GM12878 (cell line): ENCODE measurements at regions not wholly inside any gene's neighbourhood (a gene's known extent, or its start where the extent isn't known, plus 50 kb on each side); places are given as distances from the start of the nearest gene placed in this dataset.

Experiments
- ATAC-seq: fragments of 200-7000 bp; cut with Tn5 transposase; 3 replicates; pipeline ENCODE4 v1.9.1; 2020; ENCODE audit warnings: mild to moderate bottlenecking, moderate library complexity
- BruUV-seq: library from RNA; stranded (reverse); fragments of 400-500 nt; replicated peaks from 2 replicates; lab custom pipeline; 2021; lab: Mats Ljungman, UMichigan
- CTCF ChIA-PET: fragments of 300-600 bp; sonication (Branson Sonifier 250); formaldehyde crosslinking; extraction: SDS; loops from one replicate; lab custom pipeline; 2021; ENCODE audit warnings: inconsistent platforms; lab: Yijun Ruan, JAX
- POLR2A ChIA-PET: fragments of 350-600 bp; formaldehyde crosslinking; extraction: SDS; loops from one replicate; lab custom pipeline; 2021; ENCODE audit warnings: inconsistent platforms; lab: Charles Lee
- RAD21 ChIA-PET: fragments of 300-600 bp; sonication (Branson Sonifier 250); formaldehyde crosslinking; loops from one replicate; lab custom pipeline; 2023; ENCODE audit warnings: antibody characterized with exemption; ENCODE audit not compliant: unreplicated experiment; lab: Charles Lee
- SMC1A ChIA-PET: fragments of 300-600 bp; sonication (Branson Sonifier 250); formaldehyde crosslinking; loops from one replicate; lab custom pipeline; 2023; ENCODE audit not compliant: unreplicated experiment, uncharacterized antibody; lab: Charles Lee
- DNase-seq: peaks from one replicate; pipeline ENCODE4 v3.0.0-alpha.2; 2011; ENCODE audit warnings: low read depth, low spot score
- FAIRE-seq: peaks from 3 replicates; lab custom pipeline; 2011; peaks lifted over from hg19 to GRCh38; lab: Jason Lieb, UNC
- H2AFZ ChIP-seq: 2 replicates; pipeline ENCODE4 v1.6.0; 2011; ENCODE audit warnings: low read depth, low read length, control low read depth; ENCODE audit not compliant: control insufficient read depth
- H3K27ac ChIP-seq: 2 replicates; pipeline ENCODE4 v1.5.1; 2011; ENCODE audit warnings: control low read depth; ENCODE audit not compliant: control insufficient read depth, insufficient read depth
- H3K27me3 ChIP-seq, 2 experiments: replicated peaks in 1 of 2; 2 replicates each; pipeline versions ENCODE4 v1.6.0 to v1.6.1; 2011; ENCODE audit warnings: low read length in 1 of 2; ENCODE audit not compliant: control insufficient read depth in 2 of 2, insufficient read depth in 2 of 2
- H3K36me3 ChIP-seq, 2 experiments: 2 replicates each; pipeline ENCODE4 v1.5.1; 2011; ENCODE audit warnings: low read length in 1 of 2; ENCODE audit not compliant: control insufficient read depth in 2 of 2, insufficient read depth in 2 of 2
- H3K4me1 ChIP-seq: 2 replicates; pipeline ENCODE4 v1.6.1; 2011; ENCODE audit warnings: mild to moderate bottlenecking, low read length, moderate library complexity, mixed read lengths; ENCODE audit not compliant: control insufficient read depth, insufficient read depth
- H3K4me2 ChIP-seq: 2 replicates; pipeline ENCODE4 v1.6.0; 2011; ENCODE audit warnings: control low read depth; ENCODE audit not compliant: control insufficient read depth, insufficient read depth
- H3K4me3 ChIP-seq: fragments of 200-600 bp; sonication (generic); 2 replicates; pipeline ENCODE4 v1.5.1; 2016
- H3K79me2 ChIP-seq: 2 replicates; pipeline ENCODE4 v1.6.0; 2011; ENCODE audit warnings: low read length; ENCODE audit not compliant: control insufficient read depth, insufficient read depth
- H3K9ac ChIP-seq: 2 replicates; pipeline ENCODE4 v1.8.0; 2011; ENCODE audit warnings: low read length, control low read depth, mixed read lengths; ENCODE audit not compliant: control insufficient read depth, insufficient read depth
- H3K9me3 ChIP-seq: replicated peaks from 3 replicates; pipeline ENCODE4 v1.5.1; 2011; ENCODE audit warnings: mild to moderate bottlenecking, low read length; ENCODE audit not compliant: control insufficient read depth, insufficient read depth
- H4K20me1 ChIP-seq: 2 replicates; pipeline ENCODE4 v1.6.0; 2011; ENCODE audit not compliant: control insufficient read depth, insufficient read depth
- CBX5 ChIP-seq: sonication (generic); IDR thresholded peaks from 2 replicates; pipeline ENCODE4 v1.6.1; 2016; ENCODE audit warnings: low read depth, moderate library complexity, mild to moderate bottlenecking, inconsistent platforms
- FOXK2 ChIP-seq: fragments of 450-650 bp; IDR thresholded peaks from 2 replicates; pipeline ENCODE4 v1.6.1; 2017; ENCODE audit warnings: mild to moderate bottlenecking, moderate library complexity
- HCFC1 ChIP-seq: fragments of 150-350 bp; IDR thresholded peaks from 2 replicates; pipeline ENCODE4 v1.6.1; 2014; ENCODE audit warnings: low read length
- NFYA ChIP-seq: IDR thresholded peaks from 2 replicates; pipeline ENCODE4 v1.6.1; 2011; ENCODE audit warnings: low read depth, mild to moderate bottlenecking, low read length, improper control_type of control experiment, borderline replicate concordance
- PML ChIP-seq: IDR thresholded peaks from 2 replicates; pipeline ENCODE4 v1.6.1; 2012; ENCODE audit warnings: low read length, inconsistent platforms
- SMARCA5 ChIP-seq: fragments of 450-650 bp; IDR thresholded peaks from 2 replicates; pipeline ENCODE4 v1.6.1; 2017; ENCODE audit warnings: mild to moderate bottlenecking
- TCF7 ChIP-seq: IDR thresholded peaks from 2 replicates; pipeline ENCODE4 v1.6.1; 2014; ENCODE audit warnings: antibody characterized with exemption, borderline replicate concordance
- ZNF24 ChIP-seq: fragments of 450-650 bp; IDR thresholded peaks from 2 replicates; pipeline ENCODE4 v1.6.1; 2017; ENCODE audit warnings: antibody characterized with exemption, mild to moderate bottlenecking
- ZNF384 ChIP-seq: IDR thresholded peaks from 2 replicates; pipeline ENCODE4 v1.6.1; 2012; ENCODE audit warnings: low read depth, mild to moderate bottlenecking, low read length, improper control_type of control experiment, borderline replicate concordance
- WGBS: methylation state at CpG from one replicate; pipeline ENCODE4 v1.1.6; 2016; ENCODE audit warnings: low lambda C conversion rate; ENCODE audit not compliant: insufficient replicate concordance, insufficient coverage; ENCODE audit errors: missing lambda C conversion rate; 5-methylcytosine and 5-hydroxymethylcytosine counted together
- in situ Hi-C: fragments of 300-500 bp; cut with MboI; formaldehyde crosslinking; loops from 9 replicates; pipeline ENCODE4 v1.14.3; 2018; ENCODE audit warnings: mixed read lengths
- intact Hi-C: fragments of 100-400 bp; cut with micrococcal nuclease; formaldehyde crosslinking; loops from one replicate; pipeline ENCODE4 v1.14.2; 2022; ENCODE audit not compliant: unreplicated experiment
- TF ChIP-seq, protein P1 (sequence below): fragments of 450-650 bp; IDR thresholded peaks from 2 replicates; pipeline ENCODE4 v1.6.1; 2017; ENCODE audit warnings: mild to moderate bottlenecking, moderate library complexity

DNA sequence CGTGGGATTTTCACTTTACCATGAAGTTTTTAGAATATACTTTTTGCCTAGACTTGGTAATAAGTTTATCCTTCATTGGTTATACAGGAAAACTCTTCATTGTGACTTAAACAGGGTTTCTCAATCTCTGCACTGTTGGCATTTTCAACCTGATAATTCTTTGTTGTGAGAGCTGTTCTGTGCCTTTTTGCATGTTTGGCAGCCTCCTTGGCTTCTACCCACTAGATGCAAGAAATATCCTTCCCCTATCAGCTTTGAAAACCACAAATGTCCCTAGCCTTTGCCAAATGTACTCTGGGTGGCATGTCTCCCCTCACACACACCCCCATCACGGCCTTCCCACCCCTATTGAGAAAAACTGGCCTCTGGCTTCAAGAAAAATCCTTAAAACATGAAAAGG, 180.9 kb downstream of the ESM1 start:
- TF ChIP-seq, protein P1, sequence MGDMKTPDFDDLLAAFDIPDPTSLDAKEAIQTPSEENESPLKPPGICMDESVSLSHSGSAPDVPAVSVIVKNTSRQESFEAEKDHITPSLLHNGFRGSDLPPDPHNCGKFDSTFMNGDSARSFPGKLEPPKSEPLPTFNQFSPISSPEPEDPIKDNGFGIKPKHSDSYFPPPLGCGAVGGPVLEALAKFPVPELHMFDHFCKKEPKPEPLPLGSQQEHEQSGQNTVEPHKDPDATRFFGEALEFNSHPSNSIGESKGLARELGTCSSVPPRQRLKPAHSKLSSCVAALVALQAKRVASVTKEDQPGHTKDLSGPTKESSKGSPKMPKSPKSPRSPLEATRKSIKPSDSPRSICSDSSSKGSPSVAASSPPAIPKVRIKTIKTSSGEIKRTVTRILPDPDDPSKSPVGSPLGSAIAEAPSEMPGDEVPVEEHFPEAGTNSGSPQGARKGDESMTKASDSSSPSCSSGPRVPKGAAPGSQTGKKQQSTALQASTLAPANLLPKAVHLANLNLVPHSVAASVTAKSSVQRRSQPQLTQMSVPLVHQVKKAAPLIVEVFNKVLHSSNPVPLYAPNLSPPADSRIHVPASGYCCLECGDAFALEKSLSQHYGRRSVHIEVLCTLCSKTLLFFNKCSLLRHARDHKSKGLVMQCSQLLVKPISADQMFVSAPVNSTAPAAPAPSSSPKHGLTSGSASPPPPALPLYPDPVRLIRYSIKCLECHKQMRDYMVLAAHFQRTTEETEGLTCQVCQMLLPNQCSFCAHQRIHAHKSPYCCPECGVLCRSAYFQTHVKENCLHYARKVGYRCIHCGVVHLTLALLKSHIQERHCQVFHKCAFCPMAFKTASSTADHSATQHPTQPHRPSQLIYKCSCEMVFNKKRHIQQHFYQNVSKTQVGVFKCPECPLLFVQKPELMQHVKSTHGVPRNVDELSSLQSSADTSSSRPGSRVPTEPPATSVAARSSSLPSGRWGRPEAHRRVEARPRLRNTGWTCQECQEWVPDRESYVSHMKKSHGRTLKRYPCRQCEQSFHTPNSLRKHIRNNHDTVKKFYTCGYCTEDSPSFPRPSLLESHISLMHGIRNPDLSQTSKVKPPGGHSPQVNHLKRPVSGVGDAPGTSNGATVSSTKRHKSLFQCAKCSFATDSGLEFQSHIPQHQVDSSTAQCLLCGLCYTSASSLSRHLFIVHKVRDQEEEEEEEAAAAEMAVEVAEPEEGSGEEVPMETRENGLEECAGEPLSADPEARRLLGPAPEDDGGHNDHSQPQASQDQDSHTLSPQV, result no peak
- TF ChIP-seq HCFC1, result no peak
- TF ChIP-seq NFYA, result no peak
- no peak for TF ChIP-seq TCF7
- no peak for TF ChIP-seq SMARCA5
- TF ChIP-seq ZNF384, result no peak
- no peak for TF ChIP-seq FOXK2
- TF ChIP-seq PML, result no peak
- TF ChIP-seq CBX5, result no peak
- TF ChIP-seq ZNF24, result no peak
- TF ChIP-seq, all 136 proteins: peak for 0
- ChIA-PET SMC1A (no interaction called here), RAD21 (no interaction called here), CTCF (no interaction called here), POLR2A (no interaction called here)
- in situ Hi-C loops (no loop called here), intact Hi-C loops (no loop called here)
- BruUV-seq, result no TSS peak
- H3K9ac ChIP-seq, result no peak overlapping the region
- H3K4me2 ChIP-seq, result no peak overlapping the region
- H3K79me2 ChIP-seq, result no peaks in the 10 kb centered on the region
- WGBS, result 0% methylated on average over 2 of the region's 2 CpGs
- H3K4me1 ChIP-seq, result peaks cover 4% of the 10 kb centered on the region; the same call in 1 of the 2 replicates
- DNase-seq (no peak), ATAC-seq (no peak), FAIRE-seq (no peak)
- no peak overlapping the region for H3K27ac ChIP-seq
- no peak overlapping the region for H2AFZ ChIP-seq
- no peaks in the 10 kb centered on the region for H3K36me3 ChIP-seq
- H3K27me3 ChIP-seq, result no peaks in the 10 kb centered on the region; a peak in 1 of 4 replicates
- no peak overlapping the region for H3K4me3 ChIP-seq
- H4K20me1 ChIP-seq, result no peaks in the 10 kb centered on the region; the same call in 1 of the 2 replicates
- H3K9me3 ChIP-seq, result no peaks in the 10 kb centered on the region
